Suprapubic skin (tissue), 4 donors: ENCODE measurements at regions not wholly inside any gene's neighbourhood (a gene's known extent, or its start where the extent isn't known, plus 50 kb on each side); places are given as distances from the start of the nearest gene placed in this dataset.

ENCODE experiments used
- CTCF ChIP-seq, 2 donors: fragments of 200-600 bp in 1 of 2; fragments of 450-650 bp in 1 of 2; sonication (generic) in 1 of 2; IDR thresholded peaks; one replicate each; pipeline ENCODE4 v1.5.1; 2016 to 2019; ENCODE audit warnings: antibody characterized with exemption in 2 of 2, mild to moderate bottlenecking in 1 of 2, moderate library complexity in 1 of 2
- EP300 ChIP-seq: sonication (generic); formaldehyde crosslinking; IDR thresholded peaks from one replicate; pipeline ENCODE4 v1.6.1; 2017; ENCODE audit warnings: antibody characterized with exemption
- POLR2A ChIP-seq, 2 donors: fragments of 450-650 bp; IDR thresholded peaks; one replicate each; pipeline ENCODE4 v1.6.1; 2017; ENCODE audit warnings: antibody characterized with exemption in 2 of 2, mild to moderate bottlenecking in 2 of 2, moderate library complexity in 2 of 2
- POLR2AphosphoS5 ChIP-seq, 3 donors: sonication (generic); formaldehyde crosslinking; IDR thresholded peaks; one replicate each; pipeline ENCODE4 v1.6.1; 2017; ENCODE audit warnings: antibody characterized with exemption in 3 of 3

GRCh38 chr20:62528983-62529891 lies 53.4 kb upstream of the GATA5 start:
- no peak for TF ChIP-seq POLR2AphosphoS5 (IDR thresholded peaks at IDR 0.05)
- TF ChIP-seq CTCF (IDR thresholded peaks at IDR 0.05): no peak
- TF ChIP-seq EP300: no peak
- TF ChIP-seq POLR2A (IDR thresholded peaks at IDR 0.05): no peak
